GM18909 (cell line): ENCODE measurements at regions not wholly inside any gene's neighbourhood (a gene's known extent, or its start where the extent isn't known, plus 50 kb on each side); places are given as distances from the start of the nearest gene placed in this dataset.
"Not testable (repeated sequence)": the region's sequence is repeated elsewhere in the genome, so short reads cannot be mapped to it uniquely, and the experiment has no call there.

Source experiments
- ATAC-seq: cut with Tn5 transposase; IDR thresholded peaks from one replicate; pipeline ENCODE4 v1.9.1; 2021; ENCODE audit warnings: mild to moderate bottlenecking; ENCODE audit not compliant: unreplicated experiment, poor library complexity

GRCh38 chr4:146087856-146088255 is 87.7 kb upstream of the LSM6 start:
- ATAC-seq = no peak

DNA sequence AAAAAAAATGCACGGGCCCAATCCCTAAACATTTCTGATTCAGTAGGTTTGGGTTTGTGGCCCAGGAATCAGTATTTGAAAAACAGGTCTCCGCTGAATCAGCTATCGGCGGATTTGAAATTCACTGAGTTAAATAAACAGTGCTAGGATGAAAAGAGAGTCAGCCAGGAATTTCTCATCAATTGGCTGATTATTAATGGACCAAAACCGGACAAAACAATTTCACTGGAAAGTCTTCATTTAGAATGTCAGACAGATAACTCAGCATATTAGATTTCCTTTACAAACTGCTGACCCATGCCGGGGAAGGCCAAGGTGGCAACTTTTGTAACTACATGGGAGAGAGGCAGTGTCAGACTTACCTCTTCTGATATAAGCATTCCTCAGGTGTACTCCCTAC is 99.4 kb upstream of the LSM6 start:
- no peak for ATAC-seq

- peak; percentile 58 for ATAC-seq
Measured at GRCh38 chr4:146073517-146073916, 102.0 kb upstream of the LSM6 start.

DNA sequence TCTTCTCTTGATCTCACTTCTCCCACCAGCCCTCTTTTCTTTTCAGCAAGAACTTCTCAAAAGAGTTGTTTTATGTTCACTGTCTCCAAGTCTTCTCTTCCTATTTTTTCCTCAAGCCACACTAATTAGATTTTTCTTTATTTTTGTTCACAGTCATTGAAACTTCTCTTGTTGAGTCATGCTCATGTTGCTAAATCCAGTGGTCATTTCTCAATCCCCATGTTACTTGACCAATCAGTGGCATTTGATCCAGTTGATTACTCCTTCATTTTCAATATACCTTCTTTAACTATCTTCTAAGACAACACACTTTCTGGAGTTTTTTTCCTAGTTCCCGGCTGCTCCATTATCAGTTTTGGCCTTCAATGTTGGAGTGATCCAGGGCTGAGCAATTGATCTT is 103.1 kb upstream of the LSM6 start:
- ATAC-seq = no peak

DNA sequence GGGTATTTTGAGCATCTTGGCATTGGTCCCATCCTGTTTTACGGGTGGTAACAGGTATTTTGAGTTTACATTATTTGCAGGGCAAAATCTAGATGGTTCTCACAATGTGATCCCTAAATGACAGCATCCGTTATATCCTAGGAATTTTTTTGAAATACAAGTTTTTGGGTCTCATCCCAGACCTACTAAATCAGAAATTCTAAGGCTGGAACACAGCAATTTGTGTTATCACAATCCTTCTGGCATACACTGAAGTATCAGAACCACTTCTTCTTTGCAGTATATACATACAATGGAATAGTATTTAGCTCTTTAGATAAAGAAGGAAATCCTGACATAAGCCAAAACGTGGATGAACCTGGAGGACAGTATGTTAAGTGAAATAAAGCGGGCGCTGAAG is 104.1 kb upstream of the LSM6 start:
- ATAC-seq = no peak

DNA sequence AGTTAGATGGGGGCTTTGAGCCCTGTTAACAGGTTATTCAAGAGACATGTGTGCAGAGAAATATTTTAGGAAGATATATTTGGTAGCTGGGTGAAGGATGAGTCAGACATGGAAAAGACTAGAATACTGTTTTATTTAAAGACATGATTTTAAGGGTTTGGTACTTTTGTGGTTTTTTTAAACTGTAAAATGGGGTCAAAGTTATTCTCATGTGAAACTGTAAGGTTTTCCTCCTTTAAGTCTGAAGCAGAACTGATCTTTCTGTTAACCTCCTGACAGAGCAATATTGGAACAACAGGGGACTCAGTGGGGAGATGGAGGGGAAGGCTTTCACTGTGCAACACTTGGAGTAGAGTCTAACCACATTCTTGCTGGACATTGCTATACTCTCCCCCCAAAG is 112.4 kb upstream of the LSM6 start:
- peak; percentile 23 for ATAC-seq

DNA sequence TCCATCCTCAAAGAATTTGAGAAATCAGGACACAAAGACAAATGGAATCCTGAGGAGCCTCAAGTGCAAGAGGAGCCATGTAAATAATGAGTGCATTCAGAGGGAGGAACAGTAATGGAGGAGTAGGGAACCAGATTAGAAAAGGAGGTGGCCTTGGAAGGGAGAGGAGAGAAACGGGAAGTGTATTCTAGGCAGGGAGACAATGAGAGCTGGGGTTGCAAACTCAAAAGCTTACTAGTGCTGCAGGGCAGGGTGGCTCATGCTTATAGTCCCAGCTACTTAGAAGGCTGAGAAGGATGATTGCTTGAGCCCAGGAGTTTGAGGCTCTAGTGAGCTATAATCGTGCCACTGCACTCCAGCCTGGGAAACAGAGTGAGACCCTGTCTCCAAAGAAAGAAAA is 113.2 kb upstream of the LSM6 start:
- no peak for ATAC-seq

GRCh38 chr4:146061610-146062334 is 113.7 kb upstream of the LSM6 start:
- no peak for ATAC-seq

- ATAC-seq = peak; percentile 82
Measured at GRCh38 chr4:146059865-146060264, 115.7 kb upstream of the LSM6 start.

GRCh38 chr4:146059151-146059550 is 116.4 kb upstream of the LSM6 start:
- peak; percentile 58 for ATAC-seq

DNA sequence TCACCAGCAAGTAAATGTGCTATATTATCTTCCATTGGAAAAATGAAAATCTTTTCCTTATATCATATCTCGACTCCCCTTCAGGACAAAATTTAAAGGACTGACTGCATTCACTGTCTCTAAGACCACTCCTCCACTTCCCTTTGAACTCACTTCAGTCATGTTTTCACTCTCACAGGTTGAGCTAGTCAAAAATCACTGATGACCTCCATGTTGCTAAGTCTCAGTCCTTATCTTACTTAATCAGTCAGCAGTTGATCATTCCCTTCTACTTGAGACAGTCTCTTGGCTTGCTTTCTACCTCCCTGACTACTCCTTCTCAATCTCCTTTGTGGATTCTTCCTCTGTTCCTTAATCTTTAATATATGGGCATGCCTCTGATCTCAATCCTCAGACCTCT is 117.0 kb upstream of the LSM6 start:
- no peak for ATAC-seq

DNA sequence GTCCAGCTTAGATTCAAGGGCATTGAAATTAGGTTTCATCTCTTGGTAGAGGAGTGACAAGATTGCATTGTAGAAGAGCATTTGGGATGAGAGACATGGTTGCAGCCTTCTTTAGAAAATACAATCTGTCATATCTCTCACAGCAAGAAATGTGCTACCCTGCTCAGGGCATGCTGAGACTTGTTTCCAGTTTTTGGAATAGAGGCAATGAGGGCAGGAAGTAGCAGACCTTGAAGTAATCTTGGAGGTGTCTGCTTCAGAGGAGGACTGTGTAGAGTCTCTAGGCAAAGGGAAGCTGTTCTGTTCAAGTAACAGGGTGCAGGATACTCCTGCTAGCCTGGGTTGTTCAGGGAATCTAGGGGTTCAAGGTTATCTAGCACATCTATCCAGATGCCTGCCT is 116.1 kb upstream of the ZNF827 start:
- peak; percentile 32 for ATAC-seq

DNA sequence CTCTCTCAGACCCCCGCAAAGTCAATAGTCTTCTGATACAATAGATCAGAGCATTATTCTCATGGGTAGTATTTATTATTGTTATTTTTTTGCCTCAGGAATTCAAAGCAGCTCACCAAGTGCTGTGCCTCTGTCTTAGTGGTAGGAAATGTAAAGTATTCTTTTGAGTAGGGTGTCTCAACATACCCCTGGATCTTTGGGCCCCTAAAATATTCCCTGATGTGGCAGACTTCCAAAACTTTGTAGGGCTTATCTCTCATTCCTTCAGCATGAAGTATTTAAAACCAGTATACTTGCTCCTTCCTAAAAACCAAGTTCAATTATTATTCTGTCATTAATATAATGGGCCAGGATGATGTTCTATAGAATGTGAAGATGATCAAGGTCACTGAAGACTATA is 115.3 kb upstream of the ZNF827 start:
- ATAC-seq = no peak

GRCh38 chr4:146051728-146052391 is 113.2 kb upstream of the ZNF827 start:
- ATAC-seq = no peak

DNA sequence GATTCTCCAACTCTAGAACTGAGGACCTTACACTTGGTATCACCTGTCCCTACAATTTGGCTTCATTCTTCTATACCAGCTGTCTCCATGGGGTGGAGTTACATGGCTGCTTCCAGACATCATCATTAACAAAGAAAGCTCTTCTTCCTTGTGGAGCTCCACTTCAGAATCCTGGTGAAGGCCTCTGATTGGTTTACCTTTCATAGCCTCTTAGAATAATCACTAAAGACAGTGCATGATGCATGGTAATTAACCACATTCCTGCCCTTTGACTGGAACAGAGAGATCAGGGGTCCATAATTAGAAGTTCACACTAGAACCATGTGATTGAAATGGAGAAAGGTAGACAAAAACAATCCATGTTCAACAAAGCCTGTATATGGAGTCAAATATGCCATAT is 112.6 kb upstream of the ZNF827 start:
- ATAC-seq = no peak

- peak; percentile 91 for ATAC-seq
Measured at GRCh38 chr4:146049802-146050201, 111.2 kb upstream of the ZNF827 start.

DNA sequence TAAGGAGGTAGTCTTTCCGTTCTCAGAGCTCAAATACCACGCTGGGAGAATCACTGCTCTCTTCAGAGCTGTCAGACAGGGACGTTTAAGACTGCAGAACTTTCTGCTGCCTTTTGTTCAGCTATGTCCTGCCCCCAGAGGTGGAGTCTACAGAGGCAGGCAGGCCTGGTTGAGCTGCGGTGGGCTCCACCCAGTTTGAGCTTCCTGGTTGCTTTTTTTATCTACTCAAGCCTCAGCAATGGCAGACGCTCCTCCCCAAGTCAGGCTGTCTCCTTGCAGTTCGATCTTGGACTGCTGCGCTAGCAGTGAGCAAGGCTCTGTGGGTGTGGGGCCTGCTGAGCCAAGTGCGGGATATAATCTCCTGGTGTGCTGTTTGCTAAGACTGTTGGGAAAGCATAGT is 109.1 kb upstream of the ZNF827 start:
- ATAC-seq = not testable (repeated sequence)

- no peak for ATAC-seq
Measured at GRCh38 chr4:146041139-146042004, 102.7 kb upstream of the ZNF827 start.

GRCh38 chr4:146040623-146041022 is 102.0 kb upstream of the ZNF827 start:
- ATAC-seq = no peak

GRCh38 chr4:146033149-146033548 is 94.5 kb upstream of the ZNF827 start:
- no peak for ATAC-seq

GRCh38 chr4:146032234-146032860 is 93.7 kb upstream of the ZNF827 start:
- ATAC-seq = peak; percentile 32
